GM10248 (cell line): ENCODE measurements at regions not wholly inside any gene's neighbourhood (a gene's known extent, or its start where the extent isn't known, plus 50 kb on each side); places are given as distances from the start of the nearest gene placed in this dataset.
"Not testable (repeated sequence)": the region's sequence is repeated elsewhere in the genome, so short reads cannot be mapped to it uniquely, and the experiment has no call there.

Source experiments
- CTCF ChIA-PET: fragments of 300-600 bp; sonication (Branson Sonifier 250); formaldehyde crosslinking; extraction: SDS; loops from one replicate; lab custom pipeline; 2021; ENCODE audit warnings: antibody characterized with exemption; lab: Yijun Ruan, JAX
- POLR2A ChIA-PET: fragments of 350-650 bp; sonication (Branson Sonifier 250); formaldehyde crosslinking; extraction: SDS; loops from one replicate; lab custom pipeline; 2020; ENCODE audit warnings: antibody characterized with exemption; lab: Yijun Ruan, JAX
- DNase-seq: peaks from one replicate; pipeline ENCODE4 v3.0.0; 2012; ENCODE audit errors: extremely low spot score
- CTCF ChIP-seq: IDR thresholded peaks from 2 replicates; pipeline ENCODE4 v1.5.1; 2012; ENCODE audit warnings: mild to moderate bottlenecking, low read depth; ENCODE audit errors: extremely low read depth, missing control alignments, control extremely low read depth

GRCh38 chr2:179385756-179386155 is 121.1 kb upstream of the SESTD1 start:
- CTCF ChIA-PET, POLR2A ChIA-PET, DNase-seq: not testable (repeated sequence)

- ChIA-PET POLR2A (no interaction called here), CTCF (interaction anchor here (1.8 kb wide), 1 partner anchor 12 kb away, joined by 5 read pairs; no protein-coding TSS in a partner anchor)
- TF ChIP-seq CTCF, result no peak
- DNase-seq, result no peak
These were observed 119.3 kb upstream of the SESTD1 start for GRCh38 chr2:179383975-179384374.

- TF ChIP-seq CTCF, result no peak
- DNase-seq, result no peak
- ChIA-PET POLR2A (no interaction called here), CTCF (interaction anchor here (1.0 kb wide), 1 partner anchor 15 kb away, joined by 3 read pairs; no protein-coding TSS in a partner anchor)
These were observed 112.7 kb upstream of the SESTD1 start for GRCh38 chr2:179377296-179377695.

GRCh38 chr2:179376881-179377280 is 112.2 kb upstream of the SESTD1 start:
- DNase-seq, result no peak
- TF ChIP-seq CTCF, result no peak
- CTCF ChIA-PET, result no interaction called here
- POLR2A ChIA-PET, result no interaction called here

- POLR2A ChIA-PET, result no interaction called here
- no peak for DNase-seq
- CTCF ChIA-PET, result interaction anchor here (1.2 kb wide), 1 partner anchor 10 kb away, joined by 3 read pairs; no protein-coding TSS in a partner anchor
- no peak for TF ChIP-seq CTCF
These were observed 109.2 kb upstream of the SESTD1 start for GRCh38 chr2:179373816-179374215.

GRCh38 chr2:179365561-179365960 is 100.9 kb upstream of the SESTD1 start:
- POLR2A ChIA-PET, result interaction anchor here (0.5 kb wide), 1 partner anchor 1079 kb away, joined by 6 read pairs; no protein-coding TSS in a partner anchor
- CTCF ChIA-PET, result interaction anchor here (1.6 kb wide), 1 partner anchor 12 kb away, joined by 3 read pairs; no protein-coding TSS in a partner anchor

GRCh38 chr2:179355881-179356280 is 91.2 kb upstream of the SESTD1 start:
- no peak for DNase-seq
- ChIA-PET CTCF (interaction anchor here (1.1 kb wide), 1 partner anchor 12 kb away, joined by 3 read pairs; no protein-coding TSS in a partner anchor), POLR2A (no interaction called here)
- TF ChIP-seq CTCF, result no peak

More at GRCh38 chr2:179365561-179365960, 100.9 kb upstream of the SESTD1 start:
- not testable (repeated sequence) for DNase-seq
